GM21786 (cell line): ENCODE measurements at regions not wholly inside any gene's neighbourhood (a gene's known extent, or its start where the extent isn't known, plus 50 kb on each side); places are given as distances from the start of the nearest gene placed in this dataset.
"Not testable (repeated sequence)": the region's sequence is repeated elsewhere in the genome, so short reads cannot be mapped to it uniquely, and the experiment has no call there.

ENCODE experiments used
- ATAC-seq: cut with Tn5 transposase; IDR thresholded peaks from one replicate; pipeline ENCODE4 v1.9.1; 2021; ENCODE audit not compliant: unreplicated experiment

- ATAC-seq = no peak
Observed at GRCh38 chr15:62895139-62895866, 147.2 kb upstream of the TPM1 start.

DNA sequence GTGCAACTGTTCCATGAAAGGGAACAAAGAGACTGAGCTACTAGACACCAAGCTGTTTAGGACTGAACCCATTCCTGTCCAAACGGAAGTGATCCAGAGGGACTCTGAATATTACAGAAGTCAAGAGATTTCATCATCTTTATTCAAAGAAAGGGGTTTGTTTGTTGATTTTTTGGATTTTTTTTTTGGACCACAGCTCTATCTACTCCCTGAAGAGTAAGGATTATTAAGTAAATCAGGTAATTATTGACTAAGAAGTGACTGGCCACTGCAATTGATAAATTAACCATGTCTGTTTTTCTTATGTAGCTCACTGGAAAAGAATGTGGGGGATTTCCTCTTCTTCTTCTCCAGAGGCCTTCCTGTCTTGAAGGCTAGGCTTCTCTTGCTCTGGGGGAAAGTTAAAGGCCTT is 146.6 kb upstream of the TPM1 start:
- no peak for ATAC-seq

GRCh38 chr15:62896380-62896866 is 146.1 kb upstream of the TPM1 start:
- ATAC-seq = no peak

DNA sequence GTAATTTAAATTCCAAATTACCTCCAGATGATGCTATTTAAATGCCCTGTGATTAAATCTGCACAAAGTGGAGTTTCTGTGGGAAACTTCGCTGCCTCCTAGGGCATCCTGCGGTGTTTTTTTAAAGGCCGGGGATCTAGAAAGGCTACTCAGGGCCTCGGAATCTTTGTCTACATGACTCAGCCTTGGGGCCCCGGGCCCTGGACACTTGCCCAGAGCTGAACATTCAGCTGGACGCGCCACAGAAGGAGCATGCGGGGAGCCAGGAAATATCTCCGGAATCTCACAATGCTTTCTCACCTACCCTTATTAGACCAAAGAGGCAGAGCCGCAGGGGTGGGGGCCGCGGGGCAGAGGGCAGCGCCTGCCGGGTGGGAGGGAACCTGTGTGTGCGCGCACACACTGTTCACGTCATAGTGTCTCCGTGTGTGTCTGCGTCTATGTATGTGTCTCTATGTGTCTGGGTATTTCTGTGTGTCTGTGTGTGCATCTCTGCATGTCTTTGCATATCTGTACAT is 145.5 kb upstream of the TPM1 start:
- ATAC-seq = no peak

DNA sequence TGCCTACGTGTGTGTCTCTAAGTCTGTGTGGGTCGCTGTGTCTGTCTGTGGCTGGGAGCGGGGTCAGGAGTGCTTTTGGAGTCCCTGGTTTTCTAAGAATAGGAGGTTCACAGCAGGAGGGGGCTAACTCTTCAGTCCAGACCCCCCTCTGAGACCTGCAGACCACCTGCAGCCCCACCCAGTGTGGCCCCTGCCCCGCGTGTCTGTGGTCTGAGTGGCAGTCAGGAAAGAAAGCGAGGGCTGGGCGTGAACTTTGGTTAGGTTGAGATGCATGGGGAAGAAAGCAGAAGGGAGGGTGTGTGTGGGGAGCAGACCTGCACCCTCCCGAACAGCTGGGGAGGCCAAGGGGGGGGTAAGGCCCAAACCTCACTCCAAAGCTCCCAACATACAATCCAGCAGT is 144.9 kb upstream of the TPM1 start:
- no peak for ATAC-seq

DNA sequence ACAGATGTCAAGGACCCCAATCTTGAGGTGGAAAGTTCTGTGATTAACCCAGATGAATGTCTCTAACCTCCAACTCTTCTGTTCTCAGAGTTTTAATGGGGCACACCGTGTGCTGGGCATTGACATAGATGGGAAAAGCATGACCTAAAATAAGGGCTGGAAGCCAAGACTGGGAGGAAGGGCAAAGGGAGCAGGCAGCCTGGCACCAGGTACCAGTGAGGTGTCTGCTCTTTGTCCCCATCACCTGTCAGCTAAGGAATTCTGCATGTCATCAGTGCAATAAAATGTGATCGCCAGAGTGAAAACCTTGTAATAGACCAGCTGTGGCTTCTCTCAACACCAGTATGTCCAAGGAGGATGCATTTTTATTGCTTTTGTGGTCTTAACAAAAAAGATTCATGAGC is 143.5 kb upstream of the TPM1 start:
- ATAC-seq = no peak

DNA sequence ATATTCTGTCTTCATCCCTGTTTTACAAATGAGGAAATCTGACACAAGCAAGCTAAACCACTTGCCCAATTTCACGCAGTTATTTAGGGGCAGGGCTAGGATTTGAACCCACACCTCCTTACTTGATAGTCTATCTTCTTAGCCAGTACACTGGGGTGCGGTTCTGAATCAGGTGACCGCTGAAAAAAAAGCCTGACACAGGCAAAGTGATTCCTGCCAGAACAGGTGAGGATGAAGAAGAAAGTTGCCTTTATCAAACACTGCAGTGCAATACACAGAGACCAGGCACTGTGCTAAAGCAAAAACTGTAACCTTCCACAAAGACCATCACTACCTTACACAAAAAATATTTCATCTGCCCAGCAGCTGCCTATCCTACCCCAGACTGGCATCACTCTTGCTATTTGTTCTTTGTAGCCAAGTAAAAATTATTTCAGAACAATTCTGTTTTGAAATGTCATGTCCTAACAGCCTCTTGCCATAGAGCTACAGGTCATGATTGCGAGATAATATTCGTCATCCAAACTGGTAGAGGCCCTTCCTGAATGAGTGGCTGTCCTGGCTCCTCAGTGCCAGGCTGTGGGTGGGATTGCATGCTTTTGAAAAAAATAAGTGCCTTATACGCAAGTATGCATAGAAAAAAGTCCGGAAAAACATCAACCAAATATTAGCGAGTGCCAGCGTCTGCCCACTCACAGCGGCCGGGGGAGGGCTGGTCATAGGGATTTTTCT is 142.3 kb upstream of the TPM1 start:
- no peak for ATAC-seq

DNA sequence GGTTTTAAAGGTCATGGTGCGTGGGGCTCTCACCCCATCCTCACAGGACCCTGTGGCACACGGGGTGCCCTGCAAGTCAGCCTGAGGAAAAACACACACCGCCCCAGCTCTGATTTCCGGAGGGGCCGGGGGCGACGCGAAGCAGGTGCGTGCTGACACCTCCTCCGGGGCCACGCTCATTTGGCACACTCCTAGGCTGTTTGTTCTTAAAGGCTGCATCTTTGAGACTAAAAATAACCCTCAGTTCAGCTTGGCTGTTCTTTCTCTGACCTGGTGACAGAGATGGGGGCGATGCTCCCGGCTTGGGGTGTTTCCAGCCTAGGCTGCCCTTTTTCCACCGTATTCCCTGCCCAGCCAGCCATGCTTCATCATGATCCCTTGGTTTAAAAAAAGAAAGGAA is 141.5 kb upstream of the TPM1 start:
- ATAC-seq = no peak

- no peak for ATAC-seq
Observed at GRCh38 chr15:62901909-62902546, 140.5 kb upstream of the TPM1 start.

GRCh38 chr15:62902821-62903220 is 139.7 kb upstream of the TPM1 start:
- no peak for ATAC-seq

- ATAC-seq = no peak
Observed at GRCh38 chr15:62903437-62903836, 139.1 kb upstream of the TPM1 start.

- no peak for ATAC-seq
Observed at GRCh38 chr15:62904041-62904910, 138.3 kb upstream of the TPM1 start.

DNA sequence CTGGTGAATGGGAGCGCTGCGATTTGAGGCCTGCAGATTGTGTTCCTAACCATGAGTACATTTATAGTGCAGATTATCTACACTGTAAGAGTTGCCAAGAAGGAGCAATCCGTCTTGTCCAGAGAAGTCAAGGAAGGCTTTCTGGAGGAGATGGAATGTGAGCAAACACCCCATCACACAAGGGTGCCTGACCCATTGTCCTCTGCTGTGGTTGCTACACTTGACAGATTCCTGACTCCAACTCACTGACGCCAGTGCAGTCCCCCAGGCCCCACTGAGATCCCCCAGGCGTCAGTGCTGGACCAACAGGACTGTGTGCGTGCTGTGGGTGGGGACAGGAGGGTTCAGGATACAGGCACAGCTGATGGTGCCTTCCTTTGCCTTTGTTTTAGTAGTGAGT is 135.9 kb upstream of the TPM1 start:
- ATAC-seq = no peak

DNA sequence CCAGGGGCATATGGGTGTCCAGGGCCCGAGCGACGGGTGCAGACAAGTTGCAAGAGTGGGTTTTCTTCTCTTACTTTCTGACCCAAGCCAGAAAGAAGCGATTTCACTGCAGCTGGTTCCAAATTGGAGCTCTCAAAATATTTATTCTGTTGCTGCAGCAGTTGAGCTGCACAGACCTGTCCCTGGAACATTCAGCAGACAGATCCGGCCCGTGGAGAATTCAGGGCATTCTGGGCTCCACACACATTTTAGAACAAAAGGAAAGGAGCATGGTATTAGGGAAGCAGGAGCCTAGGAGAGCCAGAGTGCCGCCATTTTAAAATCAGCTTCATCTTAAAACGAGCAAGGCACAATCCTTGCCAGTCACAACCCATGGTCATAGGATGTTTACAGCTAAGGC is 135.3 kb upstream of the TPM1 start:
- no peak for ATAC-seq

GRCh38 chr15:62908341-62908740 is 134.2 kb upstream of the TPM1 start:
- not testable (repeated sequence) for ATAC-seq

GRCh38 chr15:62909257-62909656 is 133.3 kb upstream of the TPM1 start:
- ATAC-seq = no peak

GRCh38 chr15:62912282-62912681 is 130.3 kb upstream of the TPM1 start:
- no peak for ATAC-seq

- no peak for ATAC-seq
Observed at GRCh38 chr15:62912808-62913207, 129.7 kb upstream of the TPM1 start.

DNA sequence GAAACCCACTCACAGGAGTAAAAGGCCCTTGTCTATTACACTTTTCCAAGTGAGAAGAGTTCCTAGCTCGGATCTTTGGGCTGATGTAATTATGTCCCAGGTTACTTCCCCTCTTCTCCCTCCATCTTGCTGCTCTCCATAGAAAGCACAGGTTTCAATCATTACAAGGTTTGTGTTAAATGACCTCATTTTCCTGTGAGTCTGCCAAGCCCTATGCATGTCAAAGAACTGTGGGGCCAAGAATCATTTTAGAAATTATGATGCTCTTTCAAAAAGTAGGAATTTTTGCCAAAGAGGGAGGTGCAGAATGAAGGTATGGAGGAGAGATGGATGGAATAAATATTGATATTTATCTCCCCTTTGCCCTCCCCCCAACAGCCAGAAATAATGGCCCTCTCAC is 129.3 kb upstream of the TPM1 start:
- ATAC-seq = no peak

DNA sequence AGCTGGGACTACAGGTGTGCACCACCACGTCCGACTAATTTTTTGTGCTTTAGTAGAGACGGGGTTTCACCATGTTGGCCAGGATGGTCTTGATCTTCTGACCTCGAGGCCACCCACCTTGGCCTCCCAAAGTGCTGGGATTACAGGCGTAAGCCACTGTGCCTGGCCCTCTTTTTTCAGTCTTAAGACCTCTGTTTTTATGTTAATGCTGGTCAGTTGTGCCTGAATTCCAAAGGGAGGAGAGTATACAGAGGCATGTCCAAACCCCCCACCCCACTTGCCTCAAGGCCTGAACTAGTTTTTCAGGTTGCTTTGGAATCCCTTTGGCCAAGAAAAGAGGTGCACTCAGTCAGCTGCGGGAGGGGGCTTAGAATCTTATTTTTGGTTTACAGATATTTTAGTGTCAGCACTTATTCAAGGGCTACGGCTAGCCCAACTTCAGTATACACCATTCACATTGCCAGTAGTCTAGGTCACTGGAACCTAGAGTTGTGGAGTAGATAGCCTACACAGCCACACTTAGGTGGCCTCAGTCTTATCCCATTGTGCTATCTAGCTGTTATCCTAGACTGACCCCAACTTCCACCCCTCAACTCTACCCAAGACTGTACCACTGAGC is 128.0 kb upstream of the TPM1 start:
- ATAC-seq = no peak
